Activated gamma-delta T cell treated with Interleukin-2 at 50 U/mL for 16 hours (primary cell): ENCODE measurements at regions not wholly inside any gene's neighbourhood (a gene's known extent, or its start where the extent isn't known, plus 50 kb on each side); places are given as distances from the start of the nearest gene placed in this dataset.

ENCODE experiments used
- DNase-seq: peaks from one replicate; pipeline ENCODE4 v3.0.0-alpha.2; 2020

DNA sequence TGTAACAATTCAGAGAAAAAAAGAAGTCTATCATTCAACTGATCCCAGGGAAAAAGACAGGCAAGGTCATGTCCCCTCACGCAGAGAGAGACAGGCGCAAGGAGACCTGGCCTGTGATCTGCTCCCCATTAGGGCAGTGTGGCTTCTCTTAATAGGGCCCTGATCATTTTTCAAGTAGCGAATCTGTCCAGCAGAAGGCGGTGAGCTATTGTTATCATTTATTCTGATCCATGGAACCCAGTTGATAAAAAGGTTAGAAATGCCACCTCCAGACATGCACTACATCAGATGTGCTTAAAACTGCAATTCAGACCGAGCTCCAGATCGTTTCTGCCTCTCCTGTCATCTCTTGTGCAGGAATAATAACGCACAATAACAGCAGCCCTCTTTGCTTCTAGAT, 1025.6 kb upstream of the PIK3C3 start:
- no peak for DNase-seq

DNA sequence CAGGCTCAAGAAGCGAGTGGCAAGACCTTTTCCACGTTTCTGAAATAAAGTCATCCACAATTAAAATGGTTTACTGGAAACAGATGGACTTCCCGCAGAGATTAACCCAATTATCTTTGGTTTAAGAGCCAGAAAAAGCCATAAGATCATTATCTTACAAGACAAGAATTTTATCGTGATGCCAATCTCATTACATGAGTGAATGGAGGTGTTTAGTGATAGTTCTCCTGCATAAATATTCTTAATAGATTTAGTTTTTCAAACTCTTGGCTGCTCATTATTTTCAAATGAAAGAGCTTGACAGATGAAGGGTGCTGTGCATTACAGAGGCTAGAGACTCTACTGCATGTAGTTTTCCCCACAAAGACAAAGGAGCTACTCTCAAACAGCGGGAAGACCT, 1028.4 kb upstream of the PIK3C3 start:
- DNase-seq: no peak

DNA sequence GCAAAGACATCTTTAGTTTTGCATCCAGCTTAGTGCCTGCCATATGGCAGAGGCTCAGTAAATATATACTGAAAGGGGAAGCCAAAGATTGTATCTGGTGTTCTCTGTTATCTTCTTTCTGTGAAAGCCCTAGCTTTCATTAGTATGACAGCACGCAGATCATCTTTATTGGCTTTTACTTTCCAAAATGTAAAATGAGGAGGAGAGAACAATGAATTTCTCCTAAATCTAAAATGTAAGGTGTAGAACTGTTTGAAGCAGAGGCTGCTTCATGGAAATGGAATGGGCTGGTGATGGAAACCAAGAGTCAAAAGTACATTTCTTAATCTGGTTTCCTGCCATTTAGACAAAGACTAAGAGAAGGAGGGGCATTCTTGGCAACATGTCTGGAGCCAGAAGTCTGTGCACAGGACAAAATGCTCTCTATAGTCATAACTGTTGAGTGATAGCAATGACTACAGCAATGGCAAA, 1029.9 kb upstream of the PIK3C3 start:
- no peak for DNase-seq

DNA sequence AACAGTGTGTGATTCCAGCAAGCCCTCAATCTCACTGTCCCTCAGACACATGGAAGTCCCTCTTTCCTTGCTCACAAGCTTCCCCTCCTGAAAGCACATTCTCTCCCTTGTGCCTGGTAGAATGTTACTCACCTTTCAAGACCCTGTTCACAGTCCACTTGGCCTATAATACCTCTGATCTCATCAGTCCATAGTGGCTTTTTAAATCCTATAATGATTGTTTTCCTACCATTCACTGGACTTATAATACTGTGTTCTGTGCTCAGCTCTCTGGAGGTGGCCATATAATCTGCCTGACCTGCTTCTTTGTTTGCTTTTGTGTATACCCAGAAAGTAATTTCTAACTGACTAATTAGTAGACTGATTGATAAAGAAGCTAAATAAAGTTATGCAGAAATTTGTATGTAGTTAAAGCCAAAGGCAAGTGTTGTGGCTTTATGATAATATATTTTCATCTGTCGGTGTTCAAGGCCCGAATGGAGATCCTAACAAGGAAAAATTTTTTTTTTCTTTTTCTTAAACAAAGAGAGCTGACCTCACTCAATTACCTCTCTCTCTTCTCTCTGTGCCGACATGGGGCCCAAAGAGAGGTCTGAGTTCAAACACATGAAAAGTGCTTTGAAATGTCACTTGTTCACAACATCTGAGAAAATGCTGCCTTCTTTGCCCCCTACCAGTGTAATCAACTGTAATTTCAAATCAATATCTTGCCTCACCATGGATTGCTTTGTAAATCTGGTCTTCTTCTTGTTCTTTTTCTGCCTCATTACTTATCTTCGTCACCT, 1033.0 kb upstream of the PIK3C3 start:
- no peak for DNase-seq

DNA sequence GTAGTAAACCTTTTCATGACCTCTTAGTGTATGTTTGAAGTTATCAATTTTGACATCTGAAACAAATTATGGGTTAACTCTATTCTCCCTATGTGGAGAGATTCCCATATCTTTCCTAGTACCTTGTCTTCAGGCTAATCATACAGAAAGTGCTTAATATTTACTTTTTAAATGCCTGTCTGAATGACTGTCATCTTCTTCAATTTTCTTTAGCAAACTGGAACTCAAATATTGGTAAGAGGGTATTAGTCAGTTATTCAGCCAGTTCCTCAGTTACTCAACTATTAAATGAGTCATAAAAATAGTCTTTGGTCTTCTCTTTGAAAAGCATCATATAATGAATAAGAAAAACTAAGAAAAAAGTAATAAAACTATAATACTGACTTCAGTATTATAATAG, 1038.0 kb upstream of the PIK3C3 start:
- DNase-seq: no peak

DNA sequence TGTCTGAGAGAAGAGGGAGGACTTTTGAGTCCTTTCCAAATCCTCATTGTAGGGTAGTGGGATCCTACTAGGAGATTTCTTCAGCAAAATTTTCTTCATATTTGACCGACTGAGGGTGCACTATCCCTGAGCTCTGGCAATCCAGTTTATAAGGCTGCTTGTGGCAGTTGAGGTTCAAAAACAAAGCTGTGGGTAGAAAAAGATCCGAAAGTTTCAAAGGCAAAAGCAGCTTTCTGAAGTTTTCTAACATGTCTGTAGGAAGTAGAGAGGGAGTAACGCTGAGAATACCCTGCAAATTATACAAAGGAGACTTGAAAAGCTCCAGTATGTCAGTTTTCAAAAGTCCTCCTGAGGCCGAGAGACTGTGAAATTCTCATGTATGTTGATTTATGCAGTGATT, 1039.3 kb upstream of the PIK3C3 start:
- no peak for DNase-seq

DNA sequence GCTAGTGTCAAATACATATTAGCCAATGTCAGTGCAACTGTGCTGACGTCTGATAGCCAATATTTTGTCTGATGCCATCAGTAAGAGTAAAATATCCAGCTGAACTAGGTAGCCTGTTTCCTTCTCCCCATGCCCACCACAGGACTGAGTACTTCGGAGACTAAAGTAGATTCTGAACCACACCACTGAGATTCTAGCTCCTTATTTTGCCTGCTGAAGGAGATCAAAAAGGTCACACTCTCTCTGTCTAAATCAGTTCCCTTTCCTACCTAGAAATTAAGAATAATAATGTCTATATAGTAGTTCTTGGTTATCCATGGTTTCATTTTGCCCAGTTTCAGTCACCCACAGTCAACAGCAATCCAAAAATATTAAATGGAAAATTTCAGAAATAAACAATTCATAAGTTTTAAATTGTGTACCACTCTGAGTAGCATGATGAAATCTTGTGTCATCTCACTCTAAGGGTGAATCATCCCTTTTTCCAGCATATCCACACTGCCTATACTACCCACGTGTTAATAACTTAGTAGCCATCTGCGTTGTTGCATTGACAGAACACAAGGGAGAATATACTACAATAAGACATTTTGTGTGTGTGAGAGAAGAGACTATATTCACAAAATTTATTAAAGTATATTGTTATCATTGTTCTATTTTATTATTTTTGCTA, 1043.3 kb upstream of the PIK3C3 start:
- DNase-seq: no peak

DNA sequence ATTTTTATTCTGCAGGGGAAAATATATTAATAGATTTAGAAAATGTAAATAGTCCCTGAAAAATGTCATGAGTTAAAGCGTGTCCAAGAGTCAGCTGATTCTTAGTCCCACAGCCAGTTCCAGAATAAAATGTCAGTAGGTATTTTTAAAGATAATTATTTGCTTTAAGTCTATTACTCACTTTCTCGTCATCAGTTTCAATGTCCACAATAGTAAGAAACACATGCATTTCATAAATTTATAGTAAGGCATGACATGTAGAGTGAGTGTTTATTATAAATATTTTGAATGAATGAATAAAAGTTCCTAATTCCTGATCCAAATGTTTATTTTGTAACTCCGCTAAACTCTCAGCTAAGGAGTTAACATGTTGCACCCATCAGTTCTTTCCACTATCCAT, 1044.0 kb upstream of the PIK3C3 start:
- no peak for DNase-seq

DNA sequence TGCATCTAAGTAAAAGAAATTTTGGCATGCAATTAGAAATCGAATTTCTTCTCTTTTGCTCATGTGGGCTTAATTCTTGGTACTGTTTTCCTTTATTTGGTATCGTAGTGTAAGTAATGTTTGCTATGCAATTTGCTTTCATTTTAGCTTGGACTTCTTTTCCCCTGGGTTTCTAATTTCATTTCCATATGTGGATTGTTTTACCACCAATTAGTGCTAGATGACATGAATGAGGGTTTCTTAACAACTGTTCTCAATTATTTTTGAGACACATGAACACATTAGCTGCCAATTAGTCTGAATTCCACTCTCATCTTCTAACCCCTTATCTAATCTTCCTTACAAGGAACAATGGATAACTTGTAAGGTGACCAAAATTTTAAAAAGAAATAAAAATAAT, 1047.2 kb upstream of the PIK3C3 start:
- DNase-seq: no peak

DNA sequence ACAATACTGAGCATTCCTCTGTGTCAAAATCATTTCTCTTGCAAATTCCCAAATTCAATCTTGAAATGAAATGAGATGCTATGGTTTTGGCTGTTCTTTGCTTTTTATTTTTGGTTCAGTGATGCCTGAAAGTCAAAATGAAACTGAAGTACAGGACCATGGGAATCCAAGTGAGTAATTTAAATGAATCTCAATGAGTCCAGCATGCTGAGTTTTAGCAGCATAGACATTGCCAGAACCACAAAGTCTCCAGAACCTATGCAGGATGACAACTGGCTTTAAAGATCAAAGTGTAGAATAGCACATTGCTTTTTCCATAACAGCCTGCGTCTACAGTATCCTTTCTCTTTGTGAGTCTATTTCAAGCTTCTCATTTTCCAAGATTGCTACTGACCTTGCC, 1050.7 kb upstream of the PIK3C3 start:
- no peak for DNase-seq

DNA sequence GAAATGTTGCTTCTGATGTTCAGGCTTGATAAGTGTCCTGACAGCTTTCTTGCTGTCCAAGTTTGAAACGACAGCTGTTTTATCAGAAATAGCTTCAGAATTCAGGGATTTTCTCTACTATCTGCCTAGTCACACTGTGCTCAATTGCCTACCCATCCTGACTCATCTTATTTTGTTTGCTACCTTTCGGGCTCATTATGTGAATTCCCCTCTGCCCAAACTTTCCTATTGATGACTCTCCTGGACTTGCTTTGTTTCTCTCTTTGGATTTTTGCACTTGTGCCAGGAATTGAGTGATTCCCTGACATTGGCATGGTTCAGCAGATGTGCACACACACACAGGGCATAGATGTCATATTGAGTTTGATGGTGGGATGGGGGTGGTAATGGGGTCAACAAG, 1052.6 kb upstream of the PIK3C3 start:
- DNase-seq: no peak

DNA sequence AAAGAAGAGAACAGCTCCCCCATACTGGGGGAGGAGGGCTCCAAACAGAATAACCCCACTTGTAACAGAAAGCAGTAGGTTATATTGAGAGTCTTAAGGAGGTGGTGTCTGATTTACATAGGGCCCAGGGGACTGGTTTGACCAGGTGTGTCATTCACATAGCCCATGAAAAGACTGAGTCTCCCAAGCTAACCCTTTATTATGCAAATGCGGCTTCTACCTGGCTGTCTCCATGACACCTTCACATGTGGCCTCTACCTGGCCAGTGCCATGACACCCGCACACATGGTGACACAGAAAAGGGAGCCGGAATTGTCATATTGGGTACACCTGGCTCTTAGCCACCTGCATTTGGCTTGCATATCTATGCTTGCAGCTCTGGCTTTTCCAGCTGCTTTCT, 1057.2 kb upstream of the PIK3C3 start:
- no peak for DNase-seq

DNA sequence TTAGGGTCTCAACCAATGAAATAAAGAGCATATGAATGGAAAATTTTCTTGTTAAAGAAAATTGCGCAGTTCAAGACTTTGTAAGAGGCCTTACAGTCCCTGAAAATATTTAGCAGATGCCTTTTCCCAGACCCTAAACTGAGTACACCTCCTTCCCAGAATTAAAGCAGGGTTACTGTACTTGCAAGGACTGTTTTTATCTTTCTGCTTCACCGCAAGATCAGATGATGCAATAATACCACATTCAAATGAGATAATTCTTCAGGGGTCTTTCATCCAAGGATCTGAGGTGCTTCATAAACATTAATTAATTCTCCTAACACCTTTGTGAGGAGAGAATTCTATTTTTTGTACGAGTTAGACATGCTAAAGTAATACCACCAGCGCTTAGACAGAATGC, 1071.8 kb upstream of the PIK3C3 start:
- no peak for DNase-seq

DNA sequence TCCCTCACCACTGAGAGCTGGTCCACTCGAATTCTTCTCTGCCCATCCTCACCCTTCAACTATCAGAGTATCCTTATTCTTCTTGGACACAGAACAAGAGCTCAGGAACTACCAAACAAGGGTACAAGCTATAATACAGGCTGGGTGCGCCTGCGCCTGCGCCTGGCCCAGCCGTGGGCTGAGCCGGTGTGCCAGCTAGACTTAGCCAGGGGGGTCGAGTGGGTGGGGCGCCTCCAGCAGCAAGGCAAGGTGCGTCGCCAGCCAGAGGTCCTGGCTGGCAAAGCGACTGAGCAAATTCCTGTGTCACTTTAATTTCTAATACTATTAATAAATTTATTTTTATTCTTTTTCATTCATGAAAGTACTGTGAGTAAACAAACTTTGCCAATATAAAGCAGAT, 1072.6 kb upstream of the PIK3C3 start:
- no peak for DNase-seq

DNA sequence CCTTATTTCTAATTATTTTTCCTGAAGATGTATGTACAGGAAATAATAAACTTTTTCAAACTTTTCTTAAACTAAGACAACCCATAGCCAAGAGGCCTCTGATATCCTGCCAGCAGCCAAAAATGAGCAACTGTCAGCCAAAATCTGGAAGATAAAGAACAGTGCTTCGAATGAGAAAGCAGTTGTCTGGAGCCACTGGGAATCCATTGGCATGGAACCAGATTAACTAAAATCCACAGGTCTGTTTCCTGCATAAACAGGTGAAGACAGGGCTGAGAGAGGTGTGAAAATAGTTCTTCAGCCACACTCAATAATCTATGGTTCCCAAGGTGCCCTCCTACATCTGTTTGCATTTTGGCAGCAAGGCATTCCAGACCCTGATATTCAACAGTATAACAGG, 1076.7 kb upstream of the PIK3C3 start:
- DNase-seq: no peak

DNA sequence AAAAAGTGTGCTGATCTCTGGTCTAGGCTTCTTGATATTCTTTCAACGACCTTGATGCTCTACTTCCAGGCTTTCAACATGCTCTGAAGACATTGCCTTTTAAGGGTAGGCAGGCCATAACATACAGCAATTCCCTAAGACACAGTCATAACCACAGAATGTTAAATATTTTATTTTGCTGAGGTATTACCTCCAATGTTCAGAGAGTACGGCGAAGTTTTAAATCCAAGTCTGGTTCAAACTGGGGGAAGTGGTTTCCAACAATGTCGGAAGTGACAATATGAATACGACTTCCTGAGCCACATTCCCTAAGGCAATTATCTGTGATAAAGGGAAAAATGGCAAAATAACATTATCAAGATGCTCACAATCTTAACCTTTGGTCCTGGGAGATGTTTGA, 1077.9 kb upstream of the PIK3C3 start:
- no peak for DNase-seq

DNA sequence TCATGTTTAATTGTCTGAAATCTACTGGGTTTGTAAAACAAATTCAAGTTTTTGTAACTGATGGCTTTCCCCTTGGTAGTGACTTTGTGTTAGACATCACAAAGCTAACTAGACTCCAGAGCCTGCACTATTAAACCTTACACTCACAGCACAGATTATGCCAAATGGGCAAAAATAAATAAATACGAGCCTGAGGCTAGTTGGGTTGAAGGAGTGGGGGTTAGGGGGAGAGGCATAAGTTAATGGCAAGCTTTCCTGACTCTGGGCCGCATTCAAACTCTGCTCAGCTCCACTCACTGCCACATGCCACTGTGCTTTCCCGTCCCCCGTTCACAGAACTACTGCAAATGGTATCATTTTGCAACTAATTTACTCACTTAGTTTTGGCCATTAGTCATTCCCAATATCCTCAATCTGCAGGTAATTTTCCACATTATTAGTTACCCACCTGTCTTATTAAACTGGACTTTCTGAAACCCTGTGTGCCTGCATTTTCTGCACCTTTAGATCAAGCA, 1079.9 kb upstream of the PIK3C3 start:
- no peak for DNase-seq

DNA sequence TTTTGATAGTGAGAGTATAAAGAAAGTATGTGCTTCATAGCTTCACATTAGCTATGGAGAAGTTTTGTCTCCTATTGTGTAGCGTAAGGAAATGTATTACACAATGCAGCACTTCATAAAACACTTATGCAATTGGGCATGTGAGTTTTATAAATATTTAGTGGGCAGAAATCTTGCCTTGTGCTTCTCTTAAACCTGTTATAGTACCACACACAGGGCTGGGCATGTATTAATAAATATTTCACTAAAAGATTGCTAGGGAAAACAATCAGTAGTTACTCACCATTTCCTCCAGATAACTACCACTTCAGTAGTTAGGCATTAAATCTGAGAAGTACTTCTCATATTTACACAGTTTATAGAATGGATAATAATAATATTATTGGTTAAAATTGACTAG, 1080.8 kb upstream of the PIK3C3 start:
- DNase-seq: no peak

DNA sequence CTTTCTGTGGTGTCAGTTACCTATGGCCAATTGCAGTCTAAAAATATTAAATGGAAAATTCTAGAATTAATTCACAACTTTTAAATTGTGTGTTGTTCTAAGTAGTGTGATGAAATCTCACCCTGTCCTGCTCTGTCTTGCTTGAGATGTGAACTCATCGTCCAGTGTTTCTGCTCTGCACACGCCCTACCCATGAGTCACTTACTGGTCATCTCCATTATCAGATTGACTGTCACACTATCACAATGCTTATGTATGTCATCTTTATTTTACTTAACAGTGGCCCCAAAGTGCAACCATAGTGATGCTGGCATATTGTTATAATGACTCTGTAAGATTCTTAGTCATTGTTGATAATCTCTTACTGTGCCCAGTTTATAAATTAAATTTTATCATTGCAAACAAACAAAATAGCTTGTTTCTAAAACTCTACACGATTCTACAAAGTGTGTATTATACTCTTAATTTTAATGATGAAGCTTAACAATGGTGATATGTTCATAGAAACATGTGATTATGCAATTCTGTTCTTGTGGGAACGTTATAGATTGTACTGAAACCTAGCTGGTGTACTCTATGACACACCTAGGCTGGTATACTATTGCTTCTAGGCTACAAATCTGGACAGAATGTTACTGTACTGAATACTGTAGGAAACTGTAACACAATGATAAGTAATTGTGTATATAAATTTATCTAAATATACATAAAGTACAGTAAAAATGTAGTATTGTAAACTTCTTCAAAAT, 1086.8 kb upstream of the PIK3C3 start:
- no peak for DNase-seq

DNA sequence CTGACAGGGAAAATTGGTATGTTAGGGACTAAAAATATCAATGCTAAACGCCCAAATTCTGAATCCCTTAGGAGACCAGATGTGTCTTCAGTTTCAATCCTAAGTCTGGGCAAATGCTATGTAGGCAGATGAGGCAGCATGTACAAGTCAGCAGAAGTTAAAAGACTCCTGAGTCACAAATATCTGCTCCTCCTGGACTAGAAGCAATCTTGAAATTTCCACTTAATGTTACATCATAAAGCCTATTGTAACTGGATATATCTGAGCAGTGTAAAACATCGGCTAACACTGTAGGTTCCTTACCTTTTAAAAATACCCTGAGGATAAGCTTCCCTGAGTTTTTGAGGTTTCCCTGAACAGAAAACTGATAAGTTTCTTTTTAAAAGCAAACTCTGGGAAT, 1087.6 kb upstream of the PIK3C3 start:
- no peak for DNase-seq

DNA sequence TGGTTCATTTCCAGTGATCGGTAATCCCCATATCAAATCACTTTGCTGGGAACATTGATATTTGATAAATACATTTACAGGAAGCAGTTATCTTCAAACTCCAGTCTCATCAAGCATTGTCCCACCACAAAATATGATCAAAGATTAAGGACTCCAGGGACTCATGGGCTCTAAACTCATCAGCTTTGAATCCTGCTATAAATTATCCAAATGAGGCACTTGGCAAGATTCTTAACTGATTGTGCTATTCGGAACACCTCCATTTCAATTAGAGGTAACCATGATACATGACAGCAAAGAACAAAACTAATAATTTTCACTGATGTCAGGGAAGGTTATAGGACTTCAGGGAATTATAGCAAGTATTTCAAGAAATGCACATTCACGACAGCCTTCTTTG, 1088.1 kb upstream of the PIK3C3 start:
- no peak for DNase-seq

DNA sequence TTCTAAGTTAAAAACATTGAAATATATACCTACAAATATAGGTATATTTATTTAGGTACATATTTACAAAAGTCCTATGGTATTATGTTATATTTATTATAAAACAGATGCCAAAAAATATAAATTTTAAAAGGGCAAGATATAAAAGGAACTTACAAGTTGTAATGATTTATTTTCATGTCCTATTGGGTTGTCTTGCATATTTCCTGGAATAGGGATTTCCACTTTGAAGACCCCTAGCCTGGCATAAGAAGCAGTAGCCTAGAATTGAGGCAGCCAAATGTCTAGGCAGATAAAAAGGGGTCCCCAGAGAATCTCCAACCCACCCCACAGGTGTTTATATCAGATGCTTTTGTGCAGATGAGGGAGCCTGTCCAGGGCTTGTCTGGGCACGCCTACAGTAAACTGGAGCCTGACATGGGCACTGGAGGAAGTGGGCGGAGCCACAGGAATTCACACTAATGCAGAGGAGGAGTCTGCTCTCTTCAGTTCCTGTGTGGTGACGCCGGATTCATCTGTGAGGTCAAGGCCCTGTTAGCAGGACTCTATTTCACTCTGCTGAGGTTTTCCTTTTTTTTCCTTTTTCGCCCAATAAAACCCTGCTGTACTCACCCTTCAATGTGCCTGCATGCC, 1088.9 kb upstream of the PIK3C3 start:
- DNase-seq: no peak

DNA sequence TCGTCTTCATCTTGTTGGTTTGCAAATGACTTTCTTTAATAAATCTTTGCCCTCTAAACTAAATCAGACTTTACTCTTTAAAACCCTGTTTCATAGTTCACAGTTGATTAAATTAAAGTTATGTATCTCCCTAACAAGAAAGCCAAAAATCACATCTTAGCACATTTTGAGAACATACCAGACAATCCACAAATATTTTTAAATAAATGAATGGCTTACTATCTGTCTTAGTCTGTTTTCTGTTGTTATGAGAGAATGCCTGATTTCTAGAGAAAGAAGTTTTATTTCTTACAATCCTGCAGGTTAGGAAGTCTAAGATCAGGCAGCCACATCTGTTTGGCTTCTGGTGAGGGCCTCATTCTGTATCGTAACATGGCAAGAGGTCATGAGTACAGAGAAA, 1090.2 kb upstream of the PIK3C3 start:
- no peak for DNase-seq
